A673 (cell line): ENCODE measurements at regions not wholly inside any gene's neighbourhood (a gene's known extent, or its start where the extent isn't known, plus 50 kb on each side); places are given as distances from the start of the nearest gene placed in this dataset.

Experiments used
- EZH2 ChIP-seq: fragments of 200-600 bp; sonication (generic); IDR thresholded peaks from 2 replicates; pipeline ENCODE4 v1.6.1; 2017; ENCODE audit warnings: borderline replicate concordance, low read depth, mild to moderate bottlenecking, mixed read lengths, antibody characterized with exemption, low read length; ENCODE audit not compliant: poor library complexity, severe bottlenecking
- TF ChIP-seq, protein P1 (sequence below): fragments of 300-800, 200-600 bp; sonication (generic); conservative IDR thresholded peaks from 2 replicates; pipeline ENCODE4 v1.5.1; 2017; ENCODE audit warnings: low read depth, mild to moderate bottlenecking, antibody characterized with exemption, low read length, moderate library complexity, mixed read lengths

- TF ChIP-seq, protein P1, sequence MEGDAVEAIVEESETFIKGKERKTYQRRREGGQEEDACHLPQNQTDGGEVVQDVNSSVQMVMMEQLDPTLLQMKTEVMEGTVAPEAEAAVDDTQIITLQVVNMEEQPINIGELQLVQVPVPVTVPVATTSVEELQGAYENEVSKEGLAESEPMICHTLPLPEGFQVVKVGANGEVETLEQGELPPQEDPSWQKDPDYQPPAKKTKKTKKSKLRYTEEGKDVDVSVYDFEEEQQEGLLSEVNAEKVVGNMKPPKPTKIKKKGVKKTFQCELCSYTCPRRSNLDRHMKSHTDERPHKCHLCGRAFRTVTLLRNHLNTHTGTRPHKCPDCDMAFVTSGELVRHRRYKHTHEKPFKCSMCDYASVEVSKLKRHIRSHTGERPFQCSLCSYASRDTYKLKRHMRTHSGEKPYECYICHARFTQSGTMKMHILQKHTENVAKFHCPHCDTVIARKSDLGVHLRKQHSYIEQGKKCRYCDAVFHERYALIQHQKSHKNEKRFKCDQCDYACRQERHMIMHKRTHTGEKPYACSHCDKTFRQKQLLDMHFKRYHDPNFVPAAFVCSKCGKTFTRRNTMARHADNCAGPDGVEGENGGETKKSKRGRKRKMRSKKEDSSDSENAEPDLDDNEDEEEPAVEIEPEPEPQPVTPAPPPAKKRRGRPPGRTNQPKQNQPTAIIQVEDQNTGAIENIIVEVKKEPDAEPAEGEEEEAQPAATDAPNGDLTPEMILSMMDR = no peak
- TF ChIP-seq EZH2 = no peak
Measured at GRCh38 chr10:43960981-43961380, 312.3 kb upstream of the ZNF32 start.
